AML-193 (cell line): ENCODE measurements at regions not wholly inside any gene's neighbourhood (a gene's known extent, or its start where the extent isn't known, plus 50 kb on each side); places are given as distances from the start of the nearest gene placed in this dataset.

ENCODE experiments used
- DNase-seq, 2 experiments: peaks; one replicate each; lab custom pipeline; 2025; lab: John Stamatoyannopoulos, UW

- no peak for DNase-seq
Observed at GRCh38 chr6:169047345-169047744, 206.3 kb downstream of the THBS2 start.

GRCh38 chr6:169046483-169047192 is 207.0 kb downstream of the THBS2 start:
- DNase-seq, result no peak

- no peak for DNase-seq
Observed at GRCh38 chr6:169046021-169046420, 207.6 kb downstream of the THBS2 start.

GRCh38 chr6:169045486-169045885 is 208.2 kb downstream of the THBS2 start:
- no peak for DNase-seq

- no peak for DNase-seq
Observed at GRCh38 chr6:169044381-169045230, 209.0 kb downstream of the THBS2 start.

GRCh38 chr6:169042061-169042460 is 211.6 kb downstream of the THBS2 start:
- no peak for DNase-seq

GRCh38 chr6:169041078-169041477 is 212.6 kb downstream of the THBS2 start:
- DNase-seq, result no peak

GRCh38 chr6:169038691-169039090 is 215.0 kb downstream of the THBS2 start:
- DNase-seq, result no peak

- DNase-seq, result no peak
Observed at GRCh38 chr6:169035385-169036240, 218.0 kb downstream of the THBS2 start.

- DNase-seq, result no peak
Observed at GRCh38 chr6:169034516-169035167, 219.0 kb downstream of the THBS2 start.

- no peak for DNase-seq
Observed at GRCh38 chr6:169029861-169030260, 223.8 kb downstream of the THBS2 start.

- DNase-seq, result no peak
Observed at GRCh38 chr6:169028343-169028742, 225.3 kb downstream of the THBS2 start.

- DNase-seq, result no peak
Observed at GRCh38 chr6:169026175-169026574, 227.5 kb downstream of the THBS2 start.

GRCh38 chr6:169024047-169024660 is 229.5 kb downstream of the THBS2 start:
- DNase-seq, result no peak

GRCh38 chr6:169023161-169023874 is 230.3 kb downstream of the THBS2 start:
- DNase-seq, result no peak

- no peak for DNase-seq
Observed at GRCh38 chr6:169022079-169022478, 231.6 kb downstream of the THBS2 start.

GRCh38 chr6:169020821-169021220 is 232.8 kb downstream of the THBS2 start:
- no peak for DNase-seq

GRCh38 chr6:169019727-169020491 is 233.7 kb downstream of the THBS2 start:
- DNase-seq, result no peak

GRCh38 chr6:169019111-169019510 is 234.5 kb downstream of the THBS2 start:
- no peak for DNase-seq

GRCh38 chr6:169016758-169017157 is 236.9 kb downstream of the THBS2 start:
- DNase-seq, result no peak
